ENCODE measurements at regions not wholly inside any gene's neighbourhood (a gene's known extent, or its start where the extent isn't known, plus 50 kb on each side); places are given as distances from the start of the nearest gene placed in this dataset.
"Not testable (repeated sequence)": the region's sequence is repeated elsewhere in the genome, so short reads cannot be mapped to it uniquely, and the experiment has no call there.

- Mint-ChIP-seq H3K9me3 (peaks cover 10 to 29% (median 17%) of the 10 kb centered on the region in 7 donors), H3K4me1 (no peaks in the 10 kb centered on the region), H3K36me3 (peaks cover 0 to 17% of the 10 kb centered on the region in 2 donors), H3K27ac (no peak overlapping the region), H3K27me3 (peaks cover 0 to 6% (median 0%) of the 10 kb centered on the region in 3 donors), H3K4me3 (no peak overlapping the region)
- ATAC-seq (ENCODE audit: low read depth in 2 of 2) (no peak), DNase-seq (no peak)
These were observed 209.2 kb upstream of the ASCC3 start for GRCh38 chr6:101090281-101090680.

- H3K4me3 Mint-ChIP-seq; ATAC-seq (ENCODE audit: low read depth in 2 of 2); DNase-seq; H3K27ac Mint-ChIP-seq; H3K4me1 Mint-ChIP-seq; H3K27me3 Mint-ChIP-seq: not testable (repeated sequence)
- H3K9me3 Mint-ChIP-seq: peaks cover 8 to 19% (median 12%) of the 10 kb centered on the region in 7 donors
- H3K36me3 Mint-ChIP-seq: peaks cover 0 to 11% of the 10 kb centered on the region in 2 donors
These were observed 217.5 kb upstream of the ASCC3 start for GRCh38 chr6:101098605-101099004.

DNA sequence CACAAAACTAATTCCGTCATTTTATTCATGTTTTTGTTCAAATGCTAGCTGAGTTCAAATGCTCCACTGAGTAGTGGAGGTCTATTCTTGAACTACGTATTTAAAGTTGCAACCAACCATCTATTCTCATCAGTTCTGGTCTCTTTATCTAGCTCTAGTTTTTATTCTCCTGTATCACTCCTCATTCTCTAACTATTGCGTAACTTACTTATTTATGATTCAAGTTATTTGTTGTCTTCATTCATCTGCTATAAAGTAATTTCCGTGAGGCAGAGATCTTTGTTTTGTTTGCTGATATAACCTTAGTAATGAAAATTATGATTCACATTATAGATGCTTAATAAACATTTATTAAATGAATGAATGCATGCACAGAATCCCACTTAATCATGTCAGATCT, 221.6 kb upstream of the ASCC3 start:
- peaks cover 0 to 5% (median 0%) of the 10 kb centered on the region in 3 donors for H3K27me3 Mint-ChIP-seq
- no peak for ATAC-seq (ENCODE audit: low read depth in 2 of 2)
- no peak overlapping the region for H3K27ac Mint-ChIP-seq
- H3K9me3 Mint-ChIP-seq: peaks cover 8 to 18% (median 12%) of the 10 kb centered on the region in 7 donors
- peaks cover 0 to 11% of the 10 kb centered on the region in 2 donors for H3K36me3 Mint-ChIP-seq
- H3K4me3 Mint-ChIP-seq: no peak overlapping the region
- H3K4me1 Mint-ChIP-seq: no peaks in the 10 kb centered on the region
- no peak for DNase-seq

DNA sequence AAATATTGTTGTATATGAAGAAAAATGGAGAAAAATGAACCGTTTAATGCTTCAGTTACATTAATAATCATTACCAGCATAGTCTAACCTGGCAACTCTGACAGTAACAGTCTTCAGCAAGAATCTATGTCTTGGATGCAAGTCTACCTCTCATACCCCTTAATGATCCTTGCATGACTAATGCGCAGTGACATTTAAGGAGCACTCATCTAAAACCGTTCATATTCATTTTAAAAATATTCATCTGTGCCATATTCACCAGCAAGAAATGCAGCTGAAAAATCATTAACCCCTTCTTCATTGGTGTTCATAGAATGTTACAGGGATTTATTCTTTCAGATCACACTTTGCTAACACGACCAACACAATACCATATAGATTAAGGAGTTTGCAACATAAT, 227.2 kb upstream of the ASCC3 start:
- Mint-ChIP-seq H3K4me3 (no peak overlapping the region), H3K36me3 (no peaks in the 10 kb centered on the region), H3K9me3 (no peaks in the 10 kb centered on the region), H3K27ac (no peak overlapping the region), H3K4me1 (no peaks in the 10 kb centered on the region), H3K27me3 (no peaks in the 10 kb centered on the region)
- ATAC-seq (ENCODE audit: low read depth in 2 of 2): no peak
- no peak for DNase-seq

- H3K36me3 Mint-ChIP-seq: no peaks in the 10 kb centered on the region
- DNase-seq: no peak
- no peak for ATAC-seq (ENCODE audit: low read depth in 2 of 2)
- H3K9me3 Mint-ChIP-seq: no peaks in the 10 kb centered on the region
- no peaks in the 10 kb centered on the region for H3K4me1 Mint-ChIP-seq
- no peaks in the 10 kb centered on the region for H3K27me3 Mint-ChIP-seq
- H3K4me3 Mint-ChIP-seq: no peak overlapping the region
- H3K27ac Mint-ChIP-seq: no peak overlapping the region
These were observed 229.7 kb upstream of the ASCC3 start for GRCh38 chr6:101110814-101111213.

GRCh38 chr6:101113468-101114260, 232.5 kb upstream of the ASCC3 start:
- ATAC-seq (ENCODE audit: low read depth in 2 of 2): no peak
- Mint-ChIP-seq H3K9me3 (no peaks in the 10 kb centered on the region), H3K27me3 (no peaks in the 10 kb centered on the region), H3K27ac (no peak overlapping the region), H3K36me3 (no peaks in the 10 kb centered on the region), H3K4me3 (no peak overlapping the region), H3K4me1 (no peaks in the 10 kb centered on the region)
- DNase-seq: no peak

- Mint-ChIP-seq H3K4me3 (no peak overlapping the region), H3K9me3 (peaks cover 0 to 2% (median 0%) of the 10 kb centered on the region in 7 donors), H3K36me3 (no peaks in the 10 kb centered on the region), H3K27me3 (no peaks in the 10 kb centered on the region), H3K4me1 (no peaks in the 10 kb centered on the region), H3K27ac (no peak overlapping the region)
- DNase-seq (no peak), ATAC-seq (ENCODE audit: low read depth in 2 of 2) (no peak)
These were observed 233.6 kb upstream of the ASCC3 start for GRCh38 chr6:101114703-101115102.

DNA sequence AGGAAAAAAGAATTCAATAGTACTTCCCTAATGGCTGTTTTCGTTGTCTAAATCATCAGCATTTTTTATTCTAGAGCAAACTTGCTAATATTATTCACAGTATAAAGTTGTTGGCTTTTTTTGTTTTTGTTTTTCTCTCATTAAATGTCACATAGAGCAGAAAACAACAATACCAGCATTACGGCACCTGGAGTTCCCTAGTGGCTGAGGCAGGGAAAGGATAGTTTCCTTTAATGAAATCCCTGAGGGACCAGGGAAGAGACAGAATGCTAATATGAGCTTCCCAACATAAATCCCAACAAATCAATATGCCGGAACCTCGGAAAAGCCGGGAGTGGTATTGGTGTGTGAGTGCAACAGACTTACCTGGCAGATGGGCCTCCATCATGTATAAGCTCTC, 235.2 kb upstream of the ASCC3 start:
- no peaks in the 10 kb centered on the region for H3K4me1 Mint-ChIP-seq
- no peak for ATAC-seq (ENCODE audit: low read depth in 2 of 2)
- H3K36me3 Mint-ChIP-seq: no peaks in the 10 kb centered on the region
- no peak overlapping the region for H3K27ac Mint-ChIP-seq
- no peak for DNase-seq
- H3K27me3 Mint-ChIP-seq: no peaks in the 10 kb centered on the region
- H3K9me3 Mint-ChIP-seq: peaks cover 0 to 2% (median 0%) of the 10 kb centered on the region in 7 donors
- H3K4me3 Mint-ChIP-seq: no peak overlapping the region

- H3K36me3 Mint-ChIP-seq: no peaks in the 10 kb centered on the region
- H3K9me3 Mint-ChIP-seq: peaks cover 0 to 2% (median 0%) of the 10 kb centered on the region in 7 donors
- H3K4me3 Mint-ChIP-seq: no peak overlapping the region
- no peak for ATAC-seq (ENCODE audit: low read depth in 2 of 2)
- no peak for DNase-seq
- no peak overlapping the region for H3K27ac Mint-ChIP-seq
- no peaks in the 10 kb centered on the region for H3K4me1 Mint-ChIP-seq
- no peaks in the 10 kb centered on the region for H3K27me3 Mint-ChIP-seq
These were observed 236.4 kb upstream of the ASCC3 start for GRCh38 chr6:101117393-101118135.

DNA sequence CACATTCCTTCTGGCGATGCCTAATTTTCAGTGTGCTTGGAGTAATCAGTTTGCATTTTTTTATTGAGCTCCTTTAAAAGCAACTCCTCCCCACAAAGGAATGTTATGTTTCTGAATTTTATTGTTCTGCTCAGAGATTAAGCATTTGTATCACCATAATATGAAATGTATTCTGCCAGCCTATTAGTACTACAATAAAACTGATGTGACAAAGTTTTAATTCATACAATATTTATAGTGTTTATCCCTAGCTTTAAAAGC, 236.9 kb upstream of the ASCC3 start:
- no peak overlapping the region for H3K4me3 Mint-ChIP-seq
- H3K4me1 Mint-ChIP-seq: no peaks in the 10 kb centered on the region
- no peak for ATAC-seq (ENCODE audit: low read depth in 2 of 2)
- H3K27me3 Mint-ChIP-seq: no peaks in the 10 kb centered on the region
- peaks cover 0 to 2% (median 0%) of the 10 kb centered on the region in 7 donors for H3K9me3 Mint-ChIP-seq
- H3K27ac Mint-ChIP-seq: no peak overlapping the region
- no peaks in the 10 kb centered on the region for H3K36me3 Mint-ChIP-seq
- no peak for DNase-seq

DNA sequence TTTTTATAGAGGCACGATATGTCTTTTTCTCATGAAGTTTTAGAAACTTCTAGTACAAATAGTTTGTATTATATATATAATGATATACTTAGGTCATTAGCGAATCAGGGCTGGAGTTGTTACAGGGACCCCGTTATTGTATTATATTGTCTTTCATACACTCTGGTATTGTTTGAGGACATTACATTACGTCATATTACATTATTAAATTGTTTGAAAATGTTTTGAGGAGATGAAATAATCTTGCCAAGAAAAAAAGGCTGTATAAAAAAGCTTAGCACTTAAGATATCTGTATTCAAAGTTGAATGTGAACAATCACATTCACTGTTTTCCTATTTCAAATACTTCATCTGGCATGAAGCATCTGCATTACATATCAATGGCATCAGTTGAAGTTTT, 239.6 kb upstream of the ASCC3 start:
- Mint-ChIP-seq H3K4me3 (no peak overlapping the region), H3K27ac (no peak overlapping the region), H3K27me3 (no peaks in the 10 kb centered on the region), H3K9me3 (peaks cover 0 to 2% (median 0%) of the 10 kb centered on the region in 7 donors), H3K4me1 (no peaks in the 10 kb centered on the region), H3K36me3 (no peaks in the 10 kb centered on the region)
- ATAC-seq (ENCODE audit: low read depth in 2 of 2) (no peak), DNase-seq (no peak)

DNA sequence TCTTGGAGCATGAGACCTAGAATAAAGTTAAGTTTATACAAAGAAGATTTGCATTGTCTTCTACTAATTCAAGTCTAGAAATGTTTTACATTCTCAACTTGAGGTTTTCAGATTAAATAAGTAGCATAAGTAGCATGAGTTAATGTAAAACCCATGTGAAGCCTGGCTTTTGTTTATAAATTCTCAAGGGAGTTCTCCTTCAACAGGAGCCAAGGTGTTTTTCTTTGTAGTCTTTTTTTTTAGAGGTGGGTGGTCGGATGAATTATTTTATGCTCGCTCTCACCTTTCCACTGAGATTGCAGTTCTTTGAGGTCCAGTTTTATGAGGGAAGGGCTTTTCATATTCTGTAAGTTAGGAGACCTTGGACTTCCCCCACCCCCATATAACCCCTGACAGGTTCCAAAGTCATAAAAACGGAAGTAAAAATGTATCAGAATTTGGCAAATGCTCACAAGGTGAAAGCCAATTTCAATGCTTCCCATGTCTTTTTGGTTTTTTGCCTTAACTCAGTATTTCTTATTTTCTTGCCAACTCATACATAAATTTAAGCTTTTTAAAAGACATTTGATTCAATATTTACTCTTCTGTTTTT, 244.3 kb upstream of the ASCC3 start:
- H3K4me1 Mint-ChIP-seq: no peaks in the 10 kb centered on the region
- no peaks in the 10 kb centered on the region for H3K36me3 Mint-ChIP-seq
- no peak for ATAC-seq (ENCODE audit: low read depth in 2 of 2)
- no peak for DNase-seq
- H3K27ac Mint-ChIP-seq: peak overlapping the region in 1 of 6 donors; percentile 57
- no peak overlapping the region for H3K4me3 Mint-ChIP-seq
- H3K9me3 Mint-ChIP-seq: peaks cover 0 to 4% (median 0%) of the 10 kb centered on the region in 7 donors
- peaks cover 0 to 4% (median 0%) of the 10 kb centered on the region in 3 donors for H3K27me3 Mint-ChIP-seq

DNA sequence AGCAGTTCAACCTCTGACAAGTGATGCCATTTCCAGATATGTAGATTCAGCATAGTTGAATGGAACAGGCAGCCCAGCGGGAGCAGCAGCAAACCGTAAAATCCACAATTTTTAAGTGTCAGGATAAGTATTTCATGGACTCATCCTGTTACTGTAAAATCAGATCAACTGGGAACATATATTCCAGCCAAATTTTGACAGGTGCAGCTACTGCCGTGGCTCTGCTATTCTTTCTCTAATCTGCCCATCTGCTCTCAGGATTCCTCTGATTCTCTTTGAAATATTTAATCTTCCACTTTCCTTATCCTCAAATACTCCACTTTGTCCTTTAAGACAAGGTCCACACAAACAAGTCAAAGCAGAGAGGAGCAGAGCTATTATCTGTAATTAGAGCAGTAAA, 245.4 kb upstream of the ASCC3 start:
- Mint-ChIP-seq H3K27me3 (peaks cover 0 to 4% (median 0%) of the 10 kb centered on the region in 3 donors), H3K27ac (no peak overlapping the region), H3K9me3 (peaks cover 0 to 4% (median 0%) of the 10 kb centered on the region in 7 donors), H3K4me1 (no peaks in the 10 kb centered on the region), H3K36me3 (no peaks in the 10 kb centered on the region), H3K4me3 (no peak overlapping the region)
- DNase-seq (no peak), ATAC-seq (ENCODE audit: low read depth in 2 of 2) (no peak)

GRCh38 chr6:101129851-101130250, 248.7 kb upstream of the ASCC3 start:
- peaks cover 0 to 8% (median 0%) of the 10 kb centered on the region in 7 donors for H3K9me3 Mint-ChIP-seq
- H3K36me3 Mint-ChIP-seq: no peaks in the 10 kb centered on the region
- peaks cover 0 to 4% (median 0%) of the 10 kb centered on the region in 3 donors for H3K27me3 Mint-ChIP-seq
- ATAC-seq (ENCODE audit: low read depth in 2 of 2) (no peak), DNase-seq (no peak)
- H3K4me1 Mint-ChIP-seq: no peaks in the 10 kb centered on the region
- no peak overlapping the region for H3K4me3 Mint-ChIP-seq
- H3K27ac Mint-ChIP-seq: no peak overlapping the region
